HG02798 (cell line): ENCODE measurements at regions not wholly inside any gene's neighbourhood (a gene's known extent, or its start where the extent isn't known, plus 50 kb on each side); places are given as distances from the start of the nearest gene placed in this dataset.
"Not testable (repeated sequence)": the region's sequence is repeated elsewhere in the genome, so short reads cannot be mapped to it uniquely, and the experiment has no call there.

Experiments
- ATAC-seq: cut with Tn5 transposase; IDR thresholded peaks from one replicate; pipeline ENCODE4 v1.9.1; 2021; ENCODE audit warnings: mild to moderate bottlenecking; ENCODE audit not compliant: unreplicated experiment, poor library complexity

DNA sequence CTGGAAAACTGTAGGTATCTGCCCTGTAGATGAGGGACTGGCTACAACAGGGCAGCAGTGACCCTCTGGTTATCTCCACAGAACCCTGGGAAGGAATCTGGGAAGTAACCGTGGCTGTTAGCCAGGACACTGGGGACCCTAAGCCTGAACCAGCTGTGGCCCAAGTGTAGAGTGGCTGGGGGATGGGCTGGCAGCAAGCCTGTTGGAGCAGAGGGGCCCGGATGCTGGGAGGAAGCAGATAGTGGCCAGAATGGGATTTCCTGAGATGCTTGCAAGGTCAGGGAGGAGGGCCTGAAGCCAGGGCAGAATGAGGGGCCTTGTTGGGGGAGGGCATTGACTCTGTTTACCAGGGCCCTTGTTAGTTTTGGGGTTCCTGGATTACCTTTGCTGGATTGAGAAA, 161.0 kb upstream of the EOLA2 start:
- no peak for ATAC-seq

DNA sequence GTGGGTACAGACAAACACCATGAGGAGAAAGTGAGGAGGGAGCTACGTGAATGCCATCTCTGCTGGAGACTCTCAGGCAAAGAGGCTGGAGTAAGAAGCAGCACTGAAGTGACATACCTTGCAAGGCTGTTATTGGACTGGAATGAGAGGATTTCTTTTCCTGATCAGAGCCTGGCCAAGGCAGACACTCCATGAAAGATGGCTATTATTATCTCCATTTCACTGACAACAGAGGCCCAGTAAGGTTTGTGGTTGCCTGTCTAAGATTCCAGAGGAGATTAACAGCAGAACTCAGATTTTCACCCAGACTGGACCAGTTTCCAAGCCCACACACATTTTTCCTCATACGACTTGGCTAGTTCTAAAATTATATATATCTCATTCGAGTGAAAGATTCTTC, 162.0 kb upstream of the EOLA2 start:
- ATAC-seq, result no peak

DNA sequence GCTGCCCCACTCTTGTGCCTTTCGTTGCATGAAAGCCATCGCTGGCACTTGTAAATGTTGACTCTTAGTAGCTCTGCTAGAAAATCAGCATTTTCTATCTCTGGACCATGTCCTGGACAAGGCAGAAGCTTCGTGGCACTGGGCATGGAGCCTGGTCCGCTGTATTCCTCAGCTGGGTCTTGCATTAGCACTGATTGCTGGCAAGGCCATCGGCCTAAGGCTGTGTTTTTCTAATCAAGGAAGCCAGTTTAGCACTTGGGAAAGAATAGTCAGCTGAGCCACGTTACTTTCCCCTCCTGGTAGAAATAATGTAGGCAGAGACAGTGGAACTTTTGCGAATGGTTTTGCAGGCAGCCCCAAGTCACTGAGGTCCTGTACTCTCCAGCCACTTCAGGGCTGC, 180.2 kb upstream of the EOLA2 start:
- ATAC-seq, result no peak

DNA sequence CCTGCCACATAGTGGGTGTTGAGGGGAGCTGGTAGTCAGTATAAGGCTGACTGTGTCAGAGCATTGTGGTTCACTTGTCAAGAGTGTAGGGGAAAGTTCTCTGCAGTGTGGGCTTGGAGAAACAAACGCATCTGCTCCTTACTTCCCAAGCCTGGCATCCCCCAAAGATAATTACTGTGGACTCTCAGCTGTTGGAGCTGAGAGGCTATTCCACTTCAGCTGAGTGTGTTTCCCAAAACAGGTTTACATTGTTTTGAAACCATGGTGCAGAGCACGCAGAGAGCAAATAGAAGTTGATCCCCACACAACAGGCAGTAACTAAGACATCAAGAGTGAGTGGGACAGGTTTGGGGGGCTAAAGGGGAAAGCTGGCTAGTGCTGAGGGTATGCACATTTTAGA, 181.0 kb upstream of the EOLA2 start:
- ATAC-seq, result no peak

DNA sequence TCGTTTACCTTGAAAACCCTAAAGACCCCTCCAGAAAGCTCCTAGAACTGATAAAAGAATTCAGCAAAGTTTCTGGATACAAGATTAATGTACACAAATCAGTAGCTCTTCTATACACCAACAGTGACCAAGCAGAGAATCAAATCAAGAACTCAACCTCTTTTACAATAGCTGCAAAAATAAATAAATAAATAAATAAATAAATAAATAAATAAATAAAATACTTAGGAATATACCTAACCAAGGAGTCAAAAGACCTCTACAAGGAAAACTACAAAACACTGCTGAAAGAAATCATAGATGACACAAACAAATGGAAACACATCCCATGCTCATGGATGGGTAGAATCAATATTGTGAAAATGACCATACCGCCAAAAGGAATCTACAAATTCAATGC, 186.8 kb upstream of the EOLA2 start:
- not testable (repeated sequence) for ATAC-seq

DNA sequence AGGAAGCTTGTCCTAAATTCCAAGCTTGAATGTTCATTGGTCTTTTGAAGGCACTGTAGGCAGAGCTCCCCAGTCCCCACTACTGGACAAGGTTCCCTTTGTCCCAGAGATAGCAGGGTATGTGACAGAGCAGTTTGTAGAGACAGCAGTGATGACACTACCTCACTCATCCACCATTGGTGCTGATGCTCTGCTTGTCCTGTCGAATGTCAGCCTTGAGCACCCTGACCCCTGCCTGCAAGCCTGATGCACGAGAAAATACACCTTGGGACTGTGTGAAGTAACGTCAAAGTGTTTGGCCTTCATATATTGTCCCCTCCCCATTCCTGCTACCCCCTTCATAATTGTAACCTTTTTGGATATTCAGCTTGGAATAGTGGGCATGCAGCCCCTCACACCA, 188.9 kb upstream of the EOLA2 start:
- no peak for ATAC-seq

- no peak for ATAC-seq
Measured at GRCh38 chrX:150143721-150144440, 205.6 kb upstream of the EOLA2 start.

DNA sequence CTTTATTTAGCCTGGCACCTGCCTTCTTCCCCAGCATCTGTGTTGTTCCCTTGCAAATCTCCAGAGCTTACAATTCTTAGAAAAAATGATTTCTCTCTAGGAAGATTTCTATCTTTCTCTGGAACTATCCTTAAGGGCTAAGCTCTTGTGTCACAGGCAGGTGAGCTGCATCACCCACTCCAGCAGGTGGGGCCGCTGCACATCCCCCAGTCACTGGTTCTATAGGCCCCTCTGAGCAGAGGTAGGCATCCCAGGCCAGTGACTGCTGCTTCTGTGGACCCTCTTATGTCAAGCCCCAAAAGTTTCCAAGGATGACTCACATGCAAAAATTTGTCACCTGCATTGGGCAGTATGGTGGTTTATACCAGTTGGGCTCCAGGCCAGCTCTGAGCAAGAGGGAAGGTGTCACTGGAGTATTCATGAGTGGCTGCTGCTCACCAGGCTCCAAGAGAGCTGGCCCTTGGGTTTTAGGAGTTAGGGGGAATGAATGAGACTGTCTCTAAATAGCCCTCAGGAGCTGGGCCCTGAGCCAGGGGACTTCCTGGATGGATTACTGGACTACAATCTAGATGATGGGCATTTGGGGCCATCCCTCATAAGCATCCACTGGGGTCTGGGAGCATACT, 208.1 kb upstream of the EOLA2 start:
- no peak for ATAC-seq

DNA sequence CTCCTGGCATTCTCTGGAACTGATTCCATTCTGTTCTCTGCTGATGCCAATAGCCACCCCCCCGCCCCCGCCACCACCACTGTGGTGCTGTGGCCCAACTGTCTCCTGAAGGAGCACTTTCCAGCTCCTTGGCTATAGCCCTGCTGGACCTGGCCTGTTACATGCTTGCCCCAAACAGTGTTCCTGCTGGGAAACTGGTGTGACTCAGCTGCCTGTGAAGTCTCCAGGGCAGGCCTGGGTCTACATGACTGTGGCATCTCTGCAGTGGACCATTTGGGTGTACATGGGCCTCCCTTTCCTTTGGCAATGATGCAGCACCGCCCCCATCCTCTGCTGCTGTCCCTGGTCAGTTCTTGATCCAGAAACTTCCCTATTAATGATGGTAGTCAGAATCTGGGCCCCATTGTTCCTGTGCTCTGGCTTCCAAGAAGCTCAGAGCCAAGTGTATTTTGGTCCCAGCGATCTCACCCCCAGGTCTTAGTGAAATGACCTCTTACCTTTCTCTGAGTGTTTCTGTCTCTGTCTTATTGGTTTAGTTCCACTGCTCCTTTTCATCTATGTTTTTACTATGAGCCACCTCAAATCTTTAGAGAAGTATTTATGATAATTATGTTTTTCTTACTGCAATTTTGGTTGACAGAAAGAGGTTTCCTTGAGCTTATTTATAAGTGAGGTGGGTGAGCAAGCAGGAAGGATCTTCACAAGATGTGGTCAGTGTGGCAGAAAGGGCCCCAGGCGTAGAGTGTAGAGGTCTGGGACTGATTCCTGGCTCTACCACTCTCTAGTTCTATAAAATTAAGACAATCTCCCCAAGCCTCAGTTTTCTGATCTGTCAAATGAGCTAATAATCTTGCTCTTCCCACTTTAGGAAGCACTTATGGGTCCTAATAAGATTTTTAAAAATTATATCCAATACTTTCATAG, 210.7 kb upstream of the EOLA2 start:
- no peak for ATAC-seq

GRCh38 chrX:150150076-150150779, 211.9 kb upstream of the EOLA2 start:
- ATAC-seq, result no peak

GRCh38 chrX:150150780-150151125, 212.4 kb upstream of the MAMLD1 start:
- ATAC-seq, result no peak

DNA sequence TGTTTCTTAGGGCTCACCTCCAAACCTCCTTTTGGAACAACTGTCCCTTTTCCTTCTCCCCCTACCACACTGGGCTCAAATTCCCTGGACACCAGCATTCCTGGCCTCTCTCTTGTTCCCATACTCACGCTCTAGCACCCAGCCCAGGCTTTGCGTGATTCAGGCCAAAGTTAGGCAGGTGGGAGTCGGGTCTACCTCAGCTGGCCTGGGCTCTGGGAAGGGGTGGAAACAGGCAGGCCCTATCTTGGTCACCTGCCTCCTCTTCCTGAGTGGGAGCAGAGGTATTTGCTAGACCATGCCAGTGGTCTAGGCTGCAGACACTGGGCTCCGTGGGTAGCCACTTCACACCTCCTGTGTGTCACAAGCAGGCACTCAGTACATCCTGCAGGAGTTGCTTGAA, 211.1 kb upstream of the MAMLD1 start:
- ATAC-seq, result no peak

DNA sequence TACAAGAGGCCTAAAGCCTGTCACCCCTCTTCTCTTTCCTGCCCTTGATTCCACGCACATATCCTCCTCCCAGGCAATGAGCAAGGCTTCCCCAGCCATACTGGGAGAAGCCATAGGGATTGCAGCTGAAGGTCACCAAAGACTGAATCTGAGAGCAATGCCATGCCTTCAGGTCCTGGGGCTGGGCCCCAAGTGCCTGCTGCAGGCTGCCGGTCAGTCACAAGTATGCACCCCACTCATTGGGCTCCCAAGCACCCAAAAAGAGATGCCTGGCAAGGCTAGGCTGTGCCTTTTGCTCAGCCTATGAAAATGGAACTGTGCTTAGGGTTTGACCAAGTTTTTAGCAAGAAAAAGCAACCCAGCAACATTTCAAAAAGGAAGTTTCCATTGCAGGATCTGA, 210.6 kb upstream of the MAMLD1 start:
- ATAC-seq, result no peak

DNA sequence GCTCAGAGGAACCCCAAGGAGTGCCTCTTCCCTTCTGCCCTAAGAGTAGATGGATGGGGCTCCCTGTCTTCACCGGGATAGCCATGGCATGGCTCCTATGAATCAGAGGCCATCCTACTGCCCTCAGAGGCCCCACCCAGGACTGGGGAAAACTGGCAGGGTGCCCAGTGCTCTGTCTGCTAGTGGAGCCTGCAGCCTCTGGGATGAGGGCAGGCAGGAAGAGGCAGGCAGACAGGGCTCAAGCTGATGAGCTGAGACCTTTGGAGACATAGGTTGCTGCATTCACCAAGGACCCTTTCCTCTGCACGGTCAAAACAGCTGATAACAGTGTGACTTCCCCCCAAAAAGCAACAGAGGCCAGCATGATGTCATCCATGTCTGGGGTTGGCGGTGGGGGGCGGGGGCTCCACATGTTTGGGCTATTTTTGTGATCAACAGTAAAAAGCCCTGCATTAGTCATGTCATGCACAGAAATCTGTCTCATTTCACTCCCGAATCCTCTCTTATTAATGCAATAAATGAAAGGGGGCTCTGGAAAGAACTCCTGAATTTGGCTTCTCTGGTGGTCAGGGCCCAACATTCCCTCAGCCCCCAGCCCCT, 207.6 kb upstream of the MAMLD1 start:
- no peak for ATAC-seq

DNA sequence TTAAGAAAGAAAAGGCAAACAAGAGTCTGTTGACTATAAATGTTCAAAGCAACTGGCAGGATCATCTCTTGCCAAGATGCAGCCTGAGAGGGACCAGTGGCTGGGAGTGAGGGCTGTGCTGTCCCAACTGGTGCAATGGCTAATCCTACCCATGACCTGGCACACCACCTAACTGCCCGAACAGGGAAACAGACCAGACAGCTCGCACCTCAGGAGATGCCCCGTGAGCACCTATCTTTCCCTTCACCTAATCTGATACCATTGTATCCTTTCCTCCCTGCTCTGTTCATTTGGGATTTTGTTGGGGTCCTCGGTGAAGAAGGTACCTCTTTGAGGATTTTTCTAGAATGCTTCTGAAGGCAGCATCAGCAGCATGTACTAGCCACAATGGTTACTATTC, 206.5 kb upstream of the MAMLD1 start:
- ATAC-seq, result no peak

DNA sequence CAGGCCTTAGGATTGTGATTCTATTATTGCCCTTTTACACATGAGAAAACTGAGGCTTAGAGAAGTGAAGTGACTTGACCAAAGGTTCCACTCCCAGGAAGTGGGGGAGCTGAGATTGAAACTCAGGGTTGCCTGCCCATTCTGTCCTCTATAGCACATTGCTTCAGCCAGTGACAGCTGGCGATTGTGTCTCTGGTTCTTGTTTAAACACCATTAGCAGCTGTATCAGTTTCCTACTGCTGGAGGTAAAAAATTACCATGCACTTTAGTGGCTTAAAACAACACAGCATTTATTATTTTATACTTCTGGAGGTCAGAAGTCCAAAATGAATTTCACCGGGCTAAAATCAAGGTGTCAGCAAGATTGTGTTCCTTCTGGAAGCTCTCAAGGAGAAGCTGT, 205.8 kb upstream of the MAMLD1 start:
- no peak for ATAC-seq

GRCh38 chrX:150158554-150159332, 204.4 kb upstream of the MAMLD1 start:
- ATAC-seq, result no peak

DNA sequence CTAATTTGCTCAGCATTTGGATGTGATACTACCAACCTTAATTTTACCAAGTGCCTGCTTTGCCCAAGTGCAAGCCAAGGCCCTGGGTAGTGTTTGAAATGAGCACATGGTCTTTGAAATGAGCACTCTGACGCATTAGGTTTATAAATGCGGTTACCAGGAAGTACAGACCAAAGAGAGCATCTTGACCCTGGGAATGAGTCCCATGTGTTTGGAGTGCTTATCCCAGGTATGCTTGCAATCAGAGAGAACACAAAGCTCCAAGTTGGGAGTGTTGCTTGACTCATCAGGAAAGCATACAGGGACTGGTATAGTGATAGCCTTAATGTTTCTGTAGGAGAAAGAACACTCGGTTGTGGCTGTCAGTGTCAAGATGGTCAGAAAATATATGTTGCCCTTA, 203.6 kb upstream of the MAMLD1 start:
- ATAC-seq, result no peak

GRCh38 chrX:150160656-150161055, 202.5 kb upstream of the MAMLD1 start:
- ATAC-seq, result no peak

DNA sequence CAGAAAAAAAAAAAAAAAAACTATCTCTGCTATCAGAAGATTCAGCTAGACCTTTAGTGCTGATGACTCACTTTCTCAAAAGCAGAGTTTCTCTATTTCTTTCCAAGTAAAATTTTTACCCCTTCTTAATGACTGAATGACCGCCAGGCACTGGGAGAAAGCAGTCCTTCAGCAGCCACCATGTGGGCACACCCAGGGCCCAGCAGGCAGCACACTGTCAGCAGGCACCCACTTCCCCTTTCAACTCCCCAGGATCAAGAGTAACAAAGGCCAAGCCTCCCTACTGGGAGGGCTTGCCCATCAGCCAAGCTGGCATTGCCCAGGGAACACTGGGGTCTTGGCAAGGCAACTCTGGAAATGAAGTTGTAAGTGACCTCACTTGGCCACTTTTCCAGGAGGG, 201.9 kb upstream of the MAMLD1 start:
- ATAC-seq, result no peak
